GM12892 (cell line): ENCODE measurements at regions not wholly inside any gene's neighbourhood (a gene's known extent, or its start where the extent isn't known, plus 50 kb on each side); places are given as distances from the start of the nearest gene placed in this dataset.

Source experiments
- POLR2A ChIP-seq: IDR thresholded peaks from 2 replicates; pipeline ENCODE4 v1.6.1; 2011; ENCODE audit warnings: low read depth, low read length, control low read depth
- POLR2AphosphoS5 ChIP-seq: IDR thresholded peaks from 2 replicates; pipeline ENCODE4 v1.6.1; 2011; ENCODE audit warnings: low read depth, low read length, control low read depth

DNA sequence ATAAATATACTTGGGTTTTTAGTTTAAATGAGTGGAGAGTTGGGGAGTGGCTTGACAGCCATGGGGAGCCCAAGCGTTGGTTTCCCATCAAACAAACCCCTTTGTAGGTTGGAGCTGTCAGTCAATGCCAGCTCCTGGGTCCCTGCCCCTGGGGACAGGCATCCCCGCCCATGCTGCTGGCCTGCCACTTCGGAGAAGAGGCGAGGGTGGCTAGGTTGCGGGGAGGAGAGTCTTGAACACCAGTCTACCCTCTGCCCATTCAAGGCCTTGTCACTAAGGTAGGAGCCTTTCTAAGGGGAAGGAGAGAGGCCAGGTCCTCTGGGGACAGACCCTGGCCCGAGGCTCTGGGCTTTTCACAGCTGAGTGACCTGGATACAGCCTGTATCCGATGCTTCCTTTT lies 211.9 kb upstream of the CADM1 start:
- no peak for TF ChIP-seq POLR2AphosphoS5
- TF ChIP-seq POLR2A = no peak
